VCaP (cell line): ENCODE measurements at regions not wholly inside any gene's neighbourhood (a gene's known extent, or its start where the extent isn't known, plus 50 kb on each side); places are given as distances from the start of the nearest gene placed in this dataset.

Experiments used
- H3K27ac ChIP-seq: fragments of 450-650 bp; 2 replicates; pipeline ENCODE4 v1.5.1; 2017
- TF ChIP-seq, protein P1 (sequence below): fragments of 450-650 bp; conservative IDR thresholded peaks from 2 replicates; pipeline ENCODE4 v1.5.1; 2017; ENCODE audit warnings: mild to moderate bottlenecking, moderate library complexity

- TF ChIP-seq, protein P1, sequence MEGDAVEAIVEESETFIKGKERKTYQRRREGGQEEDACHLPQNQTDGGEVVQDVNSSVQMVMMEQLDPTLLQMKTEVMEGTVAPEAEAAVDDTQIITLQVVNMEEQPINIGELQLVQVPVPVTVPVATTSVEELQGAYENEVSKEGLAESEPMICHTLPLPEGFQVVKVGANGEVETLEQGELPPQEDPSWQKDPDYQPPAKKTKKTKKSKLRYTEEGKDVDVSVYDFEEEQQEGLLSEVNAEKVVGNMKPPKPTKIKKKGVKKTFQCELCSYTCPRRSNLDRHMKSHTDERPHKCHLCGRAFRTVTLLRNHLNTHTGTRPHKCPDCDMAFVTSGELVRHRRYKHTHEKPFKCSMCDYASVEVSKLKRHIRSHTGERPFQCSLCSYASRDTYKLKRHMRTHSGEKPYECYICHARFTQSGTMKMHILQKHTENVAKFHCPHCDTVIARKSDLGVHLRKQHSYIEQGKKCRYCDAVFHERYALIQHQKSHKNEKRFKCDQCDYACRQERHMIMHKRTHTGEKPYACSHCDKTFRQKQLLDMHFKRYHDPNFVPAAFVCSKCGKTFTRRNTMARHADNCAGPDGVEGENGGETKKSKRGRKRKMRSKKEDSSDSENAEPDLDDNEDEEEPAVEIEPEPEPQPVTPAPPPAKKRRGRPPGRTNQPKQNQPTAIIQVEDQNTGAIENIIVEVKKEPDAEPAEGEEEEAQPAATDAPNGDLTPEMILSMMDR, result no peak
- no peak overlapping the region for H3K27ac ChIP-seq
Measured at GRCh38 chr3:28745916-28746617, 397.4 kb upstream of the AZI2 start.

- TF ChIP-seq, protein P1, result no peak
Measured at GRCh38 chr3:28746990-28747389, 398.4 kb upstream of the AZI2 start.

GRCh38 chr3:28751864-28752263 lies 403.2 kb upstream of the AZI2 start:
- TF ChIP-seq, protein P1, result no peak
- H3K27ac ChIP-seq, result no peak overlapping the region

More at GRCh38 chr3:28746990-28747389, 398.4 kb upstream of the AZI2 start:
- H3K27ac ChIP-seq, result no peak overlapping the region

- H3K27ac ChIP-seq, result no peak overlapping the region
- TF ChIP-seq, protein P1, result no peak
Measured at GRCh38 chr3:28752290-28752689, 403.7 kb upstream of the AZI2 start.

DNA sequence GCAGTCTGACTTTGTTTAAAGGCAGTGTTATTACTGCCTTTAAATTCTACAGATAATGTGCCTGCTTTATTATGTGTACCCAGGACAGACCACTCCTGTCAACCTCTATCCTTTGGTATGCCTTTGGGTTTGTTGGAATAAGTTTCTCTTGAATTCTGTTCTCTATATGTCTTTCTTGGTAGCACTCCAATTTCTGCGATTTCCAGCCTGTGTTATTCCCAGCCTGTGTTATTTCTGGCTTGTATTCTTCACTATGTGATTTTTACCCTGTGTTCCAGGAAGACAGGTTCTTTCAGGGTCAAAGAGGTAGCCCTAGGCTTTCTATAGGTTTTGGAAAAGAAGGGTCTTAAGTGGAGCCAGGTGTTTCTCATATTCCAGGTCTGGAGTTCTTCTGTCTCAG lies 407.4 kb upstream of the AZI2 start:
- TF ChIP-seq, protein P1, result no peak
- H3K27ac ChIP-seq, result no peak overlapping the region

DNA sequence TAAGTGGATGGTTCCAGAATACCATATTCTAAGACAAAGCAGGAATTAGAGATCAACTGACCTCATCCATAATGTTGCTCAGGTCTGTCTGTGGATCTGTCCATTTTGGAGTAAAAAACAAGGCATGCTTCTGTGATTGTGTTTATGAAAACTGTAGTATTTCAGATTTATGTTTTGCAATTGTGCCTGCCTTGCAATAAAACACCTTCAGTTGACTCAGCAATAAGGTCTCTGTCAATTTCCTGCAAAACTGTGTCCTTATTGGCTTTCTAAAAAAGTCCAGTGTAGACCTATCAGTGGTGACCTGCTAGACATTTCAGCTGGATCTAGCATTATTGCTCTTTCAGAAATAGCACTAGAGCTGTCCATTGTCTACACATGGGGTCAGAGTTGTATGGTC lies 409.5 kb upstream of the AZI2 start:
- TF ChIP-seq, protein P1, result no peak

DNA sequence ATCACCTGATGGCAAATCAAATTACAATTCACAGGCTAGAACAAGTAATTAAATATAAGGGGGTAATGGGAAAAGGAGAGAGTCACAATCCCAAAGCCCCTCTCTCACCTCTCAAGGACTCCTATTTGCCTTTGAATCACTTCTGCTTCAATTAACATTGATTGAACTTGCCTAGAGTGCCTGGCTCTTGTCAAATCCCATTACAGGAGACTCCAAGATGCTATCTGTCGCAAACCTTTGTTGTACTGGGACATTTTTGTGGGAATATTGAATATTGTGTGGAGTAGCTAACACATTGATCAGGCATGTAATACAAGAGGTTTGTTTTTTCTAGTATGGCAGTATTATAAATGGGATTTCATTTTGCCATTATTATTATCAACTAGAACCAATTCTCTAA lies 412.8 kb upstream of the AZI2 start:
- TF ChIP-seq, protein P1, result no peak
- H3K27ac ChIP-seq, result no peak overlapping the region

More for the DNA sequence above, 409.5 kb upstream of the AZI2 start:
- H3K27ac ChIP-seq, result no peak overlapping the region
